PC-9 (cell line): ENCODE measurements at regions not wholly inside any gene's neighbourhood (a gene's known extent, or its start where the extent isn't known, plus 50 kb on each side); places are given as distances from the start of the nearest gene placed in this dataset.

Experiments used
- BruUV-seq: library from RNA; stranded (reverse); fragments of 400-500 nt; replicated peaks from 2 replicates; lab custom pipeline; 2021; lab: Mats Ljungman, UMichigan
- CTCF ChIA-PET: fragments of 300-600 bp; sonication (Branson Sonifier 250); formaldehyde crosslinking; loops from one replicate; lab custom pipeline; 2022; ENCODE audit warnings: antibody characterized with exemption; lab: Charles Lee
- POLR2A ChIA-PET: fragments of 300-600 bp; sonication (Branson Sonifier 250); formaldehyde crosslinking; loops from one replicate; lab custom pipeline; 2022; ENCODE audit warnings: antibody characterized with exemption; ENCODE audit not compliant: unreplicated experiment; lab: Charles Lee
- DNase-seq, 2 experiments: peaks; one replicate each; pipeline versions ENCODE4 v3.0.0 to v3.0.0-alpha.2; 2015 to 2022; ENCODE audit warnings: mixed read lengths in 1 of 2
- H2AFZ ChIP-seq: fragments of 200-600 bp; sonication (generic); 2 replicates; pipeline ENCODE4 v1.8.1; 2017; ENCODE audit warnings: antibody characterized with exemption
- H3F3A ChIP-seq: fragments of 200-600 bp; sonication (generic); 2 replicates; pipeline ENCODE4 v1.8.1; 2017; ENCODE audit warnings: antibody characterized with exemption, mild to moderate bottlenecking, low read depth; ENCODE audit not compliant: insufficient read depth
- H3K27ac ChIP-seq: fragments of 200-600 bp; sonication (generic); 2 replicates; pipeline ENCODE4 v1.6.1; 2016; ENCODE audit warnings: mixed run types
- H3K27me3 ChIP-seq: fragments of 200-600 bp; sonication (generic); 2 replicates; pipeline ENCODE4 v1.6.1; 2016; ENCODE audit warnings: low read depth, mixed run types; ENCODE audit not compliant: insufficient read depth
- H3K36me3 ChIP-seq: fragments of 200-600 bp; sonication (generic); 2 replicates; pipeline ENCODE4 v1.6.1; 2016; ENCODE audit warnings: low read depth, mixed run types
- H3K4me1 ChIP-seq: fragments of 200-600 bp; sonication (generic); replicated peaks from 2 replicates; pipeline ENCODE4 v1.6.1; 2016; ENCODE audit warnings: mixed run types; ENCODE audit not compliant: insufficient read depth
- H3K4me2 ChIP-seq: fragments of 200-600 bp; sonication (generic); 2 replicates; pipeline ENCODE4 v1.6.1; 2017; ENCODE audit warnings: mixed run types
- H3K4me3 ChIP-seq: fragments of 200-600 bp; sonication (generic); 2 replicates; pipeline ENCODE4 v1.6.1; 2016; ENCODE audit warnings: mixed run types
- H3K79me2 ChIP-seq: fragments of 200-600 bp; sonication (generic); 2 replicates; pipeline ENCODE4 v1.6.1; 2017; ENCODE audit warnings: low read depth, mixed run types
- H3K9me2 ChIP-seq: fragments of 200-600 bp; sonication (generic); 2 replicates; pipeline ENCODE4 v1.8.1; 2017; ENCODE audit warnings: mild to moderate bottlenecking; ENCODE audit not compliant: insufficient read depth
- H3K9me3 ChIP-seq: fragments of 200-600 bp; sonication (generic); 2 replicates; pipeline ENCODE4 v1.8.1; 2016; ENCODE audit warnings: low read depth; ENCODE audit not compliant: insufficient read depth
- H4K20me1 ChIP-seq: fragments of 200-600 bp; sonication (generic); 2 replicates; pipeline ENCODE4 v1.8.1; 2017; ENCODE audit not compliant: insufficient read depth
- CTCF ChIP-seq: fragments of 200-600 bp; sonication (generic); conservative IDR thresholded peaks from 2 replicates; pipeline ENCODE4 v1.6.1; 2017; ENCODE audit warnings: mixed run types, antibody characterized with exemption, mild to moderate bottlenecking, moderate library complexity
- EZH2 ChIP-seq: fragments of 200-600 bp; sonication (generic); IDR thresholded peaks from 2 replicates; pipeline ENCODE4 v1.8.0; 2017; ENCODE audit warnings: antibody characterized with exemption, low read depth
- intact Hi-C: fragments of 100-400 bp; cut with micrococcal nuclease; formaldehyde crosslinking; loops from one replicate; pipeline ENCODE4 v1.10.0; 2022; ENCODE audit not compliant: unreplicated experiment

- DNase-seq: no peak
- intact Hi-C loops: no loop called here
- Histone ChIP-seq H3K9me3 (no peaks in the 10 kb centered on the region), H3K79me2 (no peaks in the 10 kb centered on the region), H3K36me3 (no peaks in the 10 kb centered on the region), H3K9me2 (no peaks in the 10 kb centered on the region), H4K20me1 (no peaks in the 10 kb centered on the region), H3K27ac (no peak overlapping the region), H2AFZ (no peak overlapping the region), H3K4me2 (no peak overlapping the region), H3K4me3 (no peak overlapping the region), H3K27me3 (peaks cover 86% of the 10 kb centered on the region), H3F3A (no peaks in the 10 kb centered on the region), H3K4me1 (no peaks in the 10 kb centered on the region)
- TF ChIP-seq EZH2: no peak
- no peak for TF ChIP-seq CTCF
- CTCF ChIA-PET: no interaction called here
- POLR2A ChIA-PET: no interaction called here
- no TSS peak for BruUV-seq
Measured at GRCh38 chr16:74199066-74199841, 97.4 kb upstream of the PSMD7 start.

- Histone ChIP-seq H3K4me2 (no peak overlapping the region), H3K79me2 (no peaks in the 10 kb centered on the region), H3K9me3 (no peaks in the 10 kb centered on the region), H4K20me1 (no peaks in the 10 kb centered on the region), H3K27ac (no peak overlapping the region), H3K36me3 (no peaks in the 10 kb centered on the region), H3K4me1 (no peaks in the 10 kb centered on the region), H3F3A (no peaks in the 10 kb centered on the region), H3K4me3 (no peak overlapping the region), H3K27me3 (peaks cover 42% of the 10 kb centered on the region), H3K9me2 (no peaks in the 10 kb centered on the region), H2AFZ (no peak overlapping the region)
- intact Hi-C loops: no loop called here
- BruUV-seq: no TSS peak
- no peak for DNase-seq
- ChIA-PET POLR2A (no interaction called here), CTCF (no interaction called here)
- TF ChIP-seq EZH2: no peak
- no peak for TF ChIP-seq CTCF
Measured at GRCh38 chr16:74192281-74192797, 104.3 kb upstream of the PSMD7 start.

DNA sequence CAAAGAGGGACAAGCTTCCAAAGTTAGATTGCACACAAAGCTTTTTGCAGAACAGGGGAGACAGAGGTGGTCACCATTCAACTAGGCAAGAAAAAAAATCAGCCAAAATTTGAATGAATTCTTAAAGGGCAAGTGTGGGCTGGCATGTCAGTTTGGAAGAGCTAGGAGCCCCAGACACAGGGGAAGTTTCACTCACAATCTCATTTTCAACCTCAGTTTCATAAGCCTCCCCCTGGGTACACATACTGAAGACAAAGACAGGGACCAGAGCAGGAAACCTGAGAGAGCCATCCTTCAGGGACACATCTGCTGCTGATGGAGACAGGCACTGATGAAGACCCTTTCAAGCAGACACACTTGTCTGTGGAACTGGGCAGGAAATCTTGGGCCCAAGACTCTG is 106.3 kb upstream of the PSMD7 start:
- BruUV-seq: no TSS peak
- Histone ChIP-seq H3K27ac (no peak overlapping the region), H3K9me2 (no peaks in the 10 kb centered on the region), H3K27me3 (peaks cover 26% of the 10 kb centered on the region; the same call in 1 of the 2 replicates), H3K4me2 (no peak overlapping the region), H3K4me3 (no peak overlapping the region), H2AFZ (no peak overlapping the region), H3K4me1 (no peaks in the 10 kb centered on the region), H3K36me3 (no peaks in the 10 kb centered on the region), H4K20me1 (no peaks in the 10 kb centered on the region), H3K79me2 (no peaks in the 10 kb centered on the region), H3K9me3 (no peaks in the 10 kb centered on the region), H3F3A (no peaks in the 10 kb centered on the region)
- CTCF ChIA-PET: no interaction called here
- no peak for DNase-seq
- no peak for TF ChIP-seq EZH2
- TF ChIP-seq CTCF: no peak
- intact Hi-C loops: no loop called here
- POLR2A ChIA-PET: no interaction called here
